Hepatocyte (in vitro differentiated cells): ENCODE measurements at regions not wholly inside any gene's neighbourhood (a gene's known extent, or its start where the extent isn't known, plus 50 kb on each side); places are given as distances from the start of the nearest gene placed in this dataset.
A peak's percentile ranks its signal among the peaks of the same experiment; 100 is the strongest.

ENCODE experiments used
- DNase-seq: peaks from one replicate; pipeline ENCODE4 v3.0.0-alpha.2; 2016; ENCODE audit warnings: low spot score
- H2AFZ ChIP-seq: fragments of 200-600 bp; sonication (generic); 2 replicates; pipeline ENCODE4 v1.6.0; 2016; ENCODE audit warnings: antibody characterized with exemption, mild to moderate bottlenecking
- H3K27ac ChIP-seq: fragments of 200-600 bp; sonication (generic); 2 replicates; pipeline ENCODE4 v1.5.1; 2016; ENCODE audit warnings: mild to moderate bottlenecking
- H3K27me3 ChIP-seq: fragments of 200-600 bp; sonication (generic); 2 replicates; pipeline ENCODE4 v1.6.1; 2016
- H3K36me3 ChIP-seq: fragments of 200-600 bp; sonication (generic); replicated peaks from 2 replicates; pipeline ENCODE4 v1.5.1; 2016; ENCODE audit warnings: low read depth; ENCODE audit not compliant: insufficient read depth
- H3K4me1 ChIP-seq: fragments of 200-600 bp; sonication (generic); 2 replicates; pipeline ENCODE4 v1.5.1; 2016; ENCODE audit warnings: mild to moderate bottlenecking, moderate library complexity; ENCODE audit not compliant: insufficient read depth
- H3K4me2 ChIP-seq: fragments of 200-600 bp; sonication (generic); 2 replicates; pipeline ENCODE4 v1.6.0; 2016
- H3K4me3 ChIP-seq: fragments of 200-600 bp; sonication (generic); 2 replicates; pipeline ENCODE4 v1.5.1; 2016; ENCODE audit warnings: mild to moderate bottlenecking
- H3K79me2 ChIP-seq: fragments of 200-600 bp; sonication (generic); 2 replicates; pipeline ENCODE4 v1.6.0; 2017; ENCODE audit warnings: mild to moderate bottlenecking
- H3K9me2 ChIP-seq: fragments of 200-600 bp; sonication (generic); replicated peaks from 2 replicates; pipeline ENCODE4 v1.6.0; 2017; ENCODE audit warnings: mild to moderate bottlenecking; ENCODE audit not compliant: insufficient read depth
- H3K9me3 ChIP-seq: fragments of 200-600 bp; sonication (generic); 2 replicates; pipeline ENCODE4 v1.5.1; 2016; ENCODE audit warnings: low read depth, mild to moderate bottlenecking
- H4K20me1 ChIP-seq: fragments of 200-600 bp; sonication (generic); 2 replicates; pipeline ENCODE4 v1.6.0; 2016; ENCODE audit warnings: mild to moderate bottlenecking; ENCODE audit not compliant: insufficient read depth, poor library complexity, severe bottlenecking
- EZH2 ChIP-seq: fragments of 200-600 bp; sonication (generic); IDR thresholded peaks from 2 replicates; pipeline ENCODE4 v1.6.1; 2016; ENCODE audit warnings: antibody characterized with exemption, mild to moderate bottlenecking, borderline replicate concordance
- EZH2phosphoT487 ChIP-seq: fragments of 200-600 bp; sonication (generic); IDR thresholded peaks from one replicate; pipeline ENCODE4 v1.6.1; 2018; ENCODE audit warnings: antibody characterized with exemption, mild to moderate bottlenecking, low read depth, moderate library complexity; ENCODE audit not compliant: unreplicated experiment, severe bottlenecking
- WGBS: methylation state at CpG from one replicate; pipeline ENCODE4 v1.1.6; 2016; ENCODE audit warnings: low lambda C conversion rate; ENCODE audit errors: missing lambda C conversion rate; 5-methylcytosine and 5-hydroxymethylcytosine counted together
- TF ChIP-seq, protein P1 (sequence below): fragments of 200-600 bp; sonication (generic); IDR thresholded peaks from 2 replicates; pipeline ENCODE4 v1.5.1; 2016; ENCODE audit warnings: antibody characterized with exemption, mild to moderate bottlenecking; ENCODE audit not compliant: poor library complexity

DNA sequence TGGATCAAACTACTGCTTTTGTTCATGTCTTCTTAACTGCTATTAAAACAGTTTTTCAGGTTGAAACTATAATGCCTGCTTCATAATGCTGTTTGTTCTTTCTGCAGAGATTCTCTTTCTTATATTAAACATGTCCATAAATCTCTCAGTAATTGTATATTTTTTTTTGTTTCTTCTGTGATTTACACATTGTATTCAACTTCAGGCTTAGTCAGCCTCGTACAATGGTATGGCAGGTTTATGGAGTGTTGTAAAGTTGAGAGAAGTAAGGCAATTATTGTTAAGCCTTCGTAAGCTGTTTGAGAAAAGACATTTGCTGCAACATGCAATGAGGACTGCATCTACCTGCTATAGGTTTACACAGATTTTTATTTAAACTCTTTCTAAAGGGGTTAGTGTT, 977.1 kb downstream of the DIPK2A start:
- no peak for TF ChIP-seq EZH2phosphoT487
- no peak for TF ChIP-seq EZH2
- TF ChIP-seq, protein P1, sequence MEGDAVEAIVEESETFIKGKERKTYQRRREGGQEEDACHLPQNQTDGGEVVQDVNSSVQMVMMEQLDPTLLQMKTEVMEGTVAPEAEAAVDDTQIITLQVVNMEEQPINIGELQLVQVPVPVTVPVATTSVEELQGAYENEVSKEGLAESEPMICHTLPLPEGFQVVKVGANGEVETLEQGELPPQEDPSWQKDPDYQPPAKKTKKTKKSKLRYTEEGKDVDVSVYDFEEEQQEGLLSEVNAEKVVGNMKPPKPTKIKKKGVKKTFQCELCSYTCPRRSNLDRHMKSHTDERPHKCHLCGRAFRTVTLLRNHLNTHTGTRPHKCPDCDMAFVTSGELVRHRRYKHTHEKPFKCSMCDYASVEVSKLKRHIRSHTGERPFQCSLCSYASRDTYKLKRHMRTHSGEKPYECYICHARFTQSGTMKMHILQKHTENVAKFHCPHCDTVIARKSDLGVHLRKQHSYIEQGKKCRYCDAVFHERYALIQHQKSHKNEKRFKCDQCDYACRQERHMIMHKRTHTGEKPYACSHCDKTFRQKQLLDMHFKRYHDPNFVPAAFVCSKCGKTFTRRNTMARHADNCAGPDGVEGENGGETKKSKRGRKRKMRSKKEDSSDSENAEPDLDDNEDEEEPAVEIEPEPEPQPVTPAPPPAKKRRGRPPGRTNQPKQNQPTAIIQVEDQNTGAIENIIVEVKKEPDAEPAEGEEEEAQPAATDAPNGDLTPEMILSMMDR = no peak
- Histone ChIP-seq H3K27ac (no peak overlapping the region), H4K20me1 (no peaks in the 10 kb centered on the region), H3K27me3 (no peaks in the 10 kb centered on the region), H2AFZ (no peak overlapping the region), H3K4me1 (no peaks in the 10 kb centered on the region), H3K9me3 (no peaks in the 10 kb centered on the region), H3K4me2 (no peak overlapping the region), H3K36me3 (no peaks in the 10 kb centered on the region), H3K79me2 (no peaks in the 10 kb centered on the region), H3K9me2 (no peaks in the 10 kb centered on the region), H3K4me3 (no peak overlapping the region)
- DNase-seq = peak; percentile 13
- WGBS = 31% methylated on average over 2 of the region's 2 CpGs

DNA sequence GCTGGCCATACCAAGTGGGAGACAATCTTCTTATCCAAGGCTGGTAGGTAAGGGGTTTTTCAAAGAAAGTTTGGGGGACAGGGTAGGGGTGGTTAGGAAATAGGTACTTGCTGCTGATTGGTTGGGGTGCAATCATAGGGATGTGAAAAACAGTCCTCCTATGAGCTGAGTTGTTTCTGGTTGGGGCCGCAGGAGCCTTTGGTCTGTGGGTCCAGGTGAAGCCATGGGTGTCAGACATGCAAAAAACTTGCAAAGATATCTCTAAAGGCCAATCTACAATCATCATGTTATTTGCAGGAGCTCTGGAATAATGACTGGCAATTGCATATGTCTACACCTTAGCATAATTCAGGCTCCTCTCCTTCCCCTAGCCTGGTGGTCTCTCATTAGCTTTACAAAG, 982.3 kb downstream of the DIPK2A start:
- H3K27ac ChIP-seq = no peak overlapping the region
- no peaks in the 10 kb centered on the region for H3K9me3 ChIP-seq
- WGBS = 95% methylated on average over 1 of the region's 1 CpG
- no peak overlapping the region for H3K4me2 ChIP-seq
- TF ChIP-seq EZH2 = no peak
- TF ChIP-seq, protein P1 = no peak
- no peak for TF ChIP-seq EZH2phosphoT487
- no peaks in the 10 kb centered on the region for H3K4me1 ChIP-seq
- H3K36me3 ChIP-seq = no peaks in the 10 kb centered on the region
- H2AFZ ChIP-seq = no peak overlapping the region
- DNase-seq = no peak
- no peaks in the 10 kb centered on the region for H3K27me3 ChIP-seq
- no peaks in the 10 kb centered on the region for H3K79me2 ChIP-seq
- H3K4me3 ChIP-seq = no peak overlapping the region
- no peaks in the 10 kb centered on the region for H3K9me2 ChIP-seq
- H4K20me1 ChIP-seq = no peaks in the 10 kb centered on the region

DNA sequence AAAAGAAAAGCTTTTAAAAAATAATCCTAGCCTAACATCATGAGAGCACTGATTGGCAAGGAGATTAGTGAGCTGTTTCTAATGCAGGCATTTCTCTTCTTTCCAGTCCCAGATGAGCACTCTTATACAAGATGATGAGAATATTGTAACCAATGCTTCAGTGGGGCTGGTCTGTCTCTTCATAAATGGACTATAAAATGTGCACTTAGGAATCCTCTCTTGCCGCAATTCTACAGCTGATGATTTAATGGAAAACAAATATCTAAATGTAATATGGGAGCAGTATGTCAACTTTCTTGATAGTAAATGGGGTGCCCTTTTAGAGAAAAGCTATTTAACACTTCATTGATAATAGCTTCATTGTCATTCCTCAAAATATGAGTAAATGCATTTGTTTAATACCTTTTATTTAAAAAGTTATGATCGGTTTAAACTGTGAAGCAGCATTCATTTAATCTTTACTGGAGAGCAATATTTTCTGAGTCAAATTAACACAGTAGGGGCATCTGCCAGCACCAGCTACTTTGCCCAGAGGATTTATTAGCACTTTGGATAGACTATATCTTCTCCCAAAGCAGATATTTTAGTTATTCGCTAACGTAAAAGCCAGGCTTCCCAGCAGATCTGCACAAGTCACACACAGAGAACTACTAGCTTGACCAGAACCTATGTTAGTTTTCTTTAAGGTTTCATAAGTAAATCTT, 985.9 kb downstream of the DIPK2A start:
- no peak overlapping the region for H3K4me3 ChIP-seq
- TF ChIP-seq EZH2phosphoT487 = no peak
- no peak for TF ChIP-seq EZH2
- TF ChIP-seq, protein P1 = no peak
- H3K27me3 ChIP-seq = no peaks in the 10 kb centered on the region
- H4K20me1 ChIP-seq = no peaks in the 10 kb centered on the region
- no peaks in the 10 kb centered on the region for H3K79me2 ChIP-seq
- DNase-seq = no peak
- H3K9me2 ChIP-seq = no peaks in the 10 kb centered on the region
- no peaks in the 10 kb centered on the region for H3K36me3 ChIP-seq
- H3K4me2 ChIP-seq = no peak overlapping the region
- no peak overlapping the region for H2AFZ ChIP-seq
- H3K4me1 ChIP-seq = no peaks in the 10 kb centered on the region
- 41% methylated on average over 4 of the region's 4 CpGs for WGBS
- no peaks in the 10 kb centered on the region for H3K9me3 ChIP-seq
- H3K27ac ChIP-seq = no peak overlapping the region
